ENCODE measurements at regions not wholly inside any gene's neighbourhood (a gene's known extent, or its start where the extent isn't known, plus 50 kb on each side); places are given as distances from the start of the nearest gene placed in this dataset.

DNA sequence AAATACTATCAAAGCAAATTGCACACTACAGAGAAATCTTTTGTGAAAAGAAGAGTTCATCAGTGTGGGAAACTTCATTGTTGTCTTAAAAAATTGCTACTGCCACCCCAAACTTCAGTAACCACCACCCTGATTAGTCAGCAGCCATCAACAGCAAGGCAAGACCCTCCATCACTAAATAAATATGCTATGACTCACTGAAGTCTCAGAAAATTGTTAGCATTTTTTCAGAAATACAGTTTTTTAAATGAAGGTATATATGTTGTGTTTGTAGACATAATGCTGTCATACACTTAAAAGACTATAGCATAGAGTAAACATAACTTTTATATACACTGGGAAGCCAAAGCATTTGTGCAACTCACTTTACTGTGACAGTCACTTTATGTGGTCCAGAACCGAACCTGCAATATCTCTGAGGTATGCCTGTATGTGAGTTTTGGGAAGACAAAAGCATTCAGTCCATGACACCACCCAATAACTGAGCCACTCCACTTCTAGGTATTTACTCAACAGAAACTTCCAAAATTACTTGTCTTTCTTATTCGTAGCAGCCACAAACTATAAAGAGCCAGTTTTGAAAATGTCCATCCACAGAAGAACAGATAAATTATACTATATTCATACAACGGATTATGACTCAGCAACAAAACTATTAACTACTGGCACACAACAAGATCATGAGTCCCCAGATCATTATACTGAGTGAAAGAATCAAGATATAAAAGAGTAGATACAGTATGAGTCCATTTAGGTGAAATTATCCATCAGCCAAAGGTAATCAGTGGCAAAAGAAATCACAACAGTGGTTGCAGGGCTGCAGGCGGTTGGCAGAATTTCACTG lies 649.6 kb downstream of the BCL11B start:
- no peak for DNase-seq

DNA sequence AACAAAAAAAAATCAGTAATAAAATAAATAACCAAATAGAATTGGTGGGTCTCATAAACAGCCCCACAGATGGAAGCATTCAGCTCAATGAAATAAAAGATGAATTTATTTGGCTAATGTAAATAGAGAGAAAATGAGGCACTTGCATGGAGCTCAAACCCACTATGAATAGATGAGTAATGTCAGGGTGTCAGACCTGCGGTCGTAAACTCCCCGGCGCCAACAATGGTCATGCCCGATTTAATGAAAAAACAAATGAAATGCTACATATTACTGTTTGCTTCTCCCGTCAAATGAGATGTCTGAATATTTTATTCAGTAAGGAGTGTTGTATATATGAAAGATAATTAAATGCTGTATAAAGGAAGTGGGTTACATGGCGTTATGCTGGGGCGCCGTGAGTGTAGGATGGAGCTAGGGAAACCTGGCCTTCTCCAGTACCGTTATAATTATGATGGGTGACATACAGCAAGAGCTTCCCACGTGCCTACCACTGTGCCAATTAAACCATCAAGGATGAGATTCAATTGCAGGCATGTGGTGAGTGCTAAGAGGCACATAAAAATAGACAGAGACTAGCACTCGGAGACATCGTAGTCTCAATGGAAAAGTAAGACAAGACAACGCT lies 648.1 kb downstream of the BCL11B start:
- no peak for DNase-seq

- DNase-seq = peak; percentile 94
These were observed 638.6 kb downstream of the BCL11B start for GRCh38 chr14:98633380-98633779.

DNA sequence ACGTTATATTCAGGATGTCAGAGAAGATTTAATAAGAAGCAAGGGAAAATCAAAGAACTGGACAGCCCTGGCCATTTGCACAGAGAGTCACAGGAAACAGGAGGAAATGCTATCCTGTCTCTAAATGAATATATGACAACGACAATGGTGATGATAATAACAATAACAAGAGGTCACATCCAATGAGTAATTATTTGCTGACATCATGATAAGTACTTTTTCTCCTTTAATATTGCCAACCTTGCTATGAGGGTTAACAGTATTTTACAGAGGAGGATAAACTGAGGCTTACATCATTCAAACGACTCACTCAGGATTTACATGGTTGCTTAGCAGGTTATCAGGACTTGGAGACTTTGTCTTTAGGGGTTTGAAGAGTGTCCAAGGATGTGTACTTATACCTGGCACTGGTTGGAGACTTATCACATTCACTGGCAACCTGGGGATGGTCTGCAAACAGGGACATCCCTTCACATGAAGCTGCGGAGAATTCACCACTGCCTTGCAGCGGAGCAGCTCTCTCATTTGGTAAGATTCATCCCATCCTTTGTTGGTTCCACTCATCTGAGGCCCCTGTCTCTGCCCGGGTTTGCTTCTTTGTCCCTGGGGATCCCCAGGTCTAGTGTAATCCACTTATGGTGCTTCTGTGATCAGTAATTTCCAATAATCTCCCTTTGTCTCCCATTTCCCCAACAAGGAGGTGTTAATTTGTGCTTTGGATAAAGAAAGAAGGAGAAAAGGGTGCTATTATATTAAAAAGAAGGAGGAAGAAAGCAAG lies 637.8 kb downstream of the BCL11B start:
- peak; percentile 37 for DNase-seq

GRCh38 chr14:98638366-98638765 lies 633.6 kb downstream of the BCL11B start:
- no peak for DNase-seq

DNA sequence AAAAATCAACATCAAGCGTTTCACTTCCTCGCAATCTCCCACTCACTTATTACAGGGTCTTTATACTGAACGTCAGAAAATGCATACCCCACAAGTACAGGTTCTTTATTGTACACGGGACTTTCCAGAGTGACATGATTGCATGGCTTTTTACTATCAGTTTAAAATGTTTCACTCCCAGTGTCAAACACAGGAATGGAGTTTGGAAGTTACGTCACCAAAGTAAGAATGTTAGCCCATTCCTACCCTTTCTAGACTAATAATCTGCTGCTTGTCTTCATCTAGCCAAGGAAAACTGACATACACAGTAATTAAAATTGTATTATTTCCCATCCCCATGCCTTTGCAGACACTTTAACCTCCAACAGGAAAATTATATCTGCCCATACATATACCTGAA lies 624.2 kb downstream of the BCL11B start:
- no peak for DNase-seq

DNA sequence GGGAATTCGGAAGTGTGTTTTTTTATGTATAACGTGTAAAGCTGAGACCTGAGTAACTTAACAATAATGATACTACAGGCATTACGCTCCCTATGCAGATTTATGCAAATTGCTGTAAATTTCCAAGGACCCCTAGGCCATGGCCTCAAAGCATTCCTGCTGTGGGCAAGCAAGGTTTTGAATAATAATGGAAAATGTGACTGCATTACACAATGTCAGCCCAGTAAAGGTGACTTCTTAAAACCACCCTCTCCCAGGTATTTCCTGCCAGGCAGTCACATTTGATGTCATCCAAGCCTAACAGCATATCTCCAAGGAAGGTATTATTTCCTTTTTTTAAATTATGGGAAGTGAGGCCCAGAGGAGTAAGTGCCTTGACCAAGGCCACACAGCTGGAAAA lies 621.0 kb downstream of the BCL11B start:
- DNase-seq = no peak

DNA sequence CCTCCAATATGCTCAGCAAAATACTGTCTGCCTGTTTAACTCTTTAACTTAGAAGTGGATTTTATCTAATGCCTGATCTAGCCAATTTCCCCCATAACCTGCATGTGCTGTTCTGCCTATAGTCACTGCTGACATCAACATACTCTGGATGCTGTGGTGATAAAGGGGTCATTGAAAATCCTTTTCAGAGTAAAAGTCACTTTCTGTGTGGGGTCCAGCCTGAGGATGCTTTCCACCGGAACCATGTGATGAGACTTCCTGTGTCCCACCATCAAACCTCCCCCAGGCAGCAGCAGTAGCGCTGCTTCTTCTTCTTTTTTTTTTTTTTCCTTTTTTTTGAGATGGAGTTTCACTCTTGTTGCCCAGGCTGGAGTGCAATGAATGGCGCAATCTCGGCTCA lies 607.0 kb downstream of the BCL11B start:
- peak; percentile 50 for DNase-seq

- no peak for DNase-seq
These were observed 605.5 kb downstream of the BCL11B start for GRCh38 chr14:98666545-98666944.

GRCh38 chr14:98682033-98682432 lies 590.0 kb downstream of the BCL11B start:
- DNase-seq = no peak

- DNase-seq = no peak
These were observed 589.3 kb downstream of the BCL11B start for GRCh38 chr14:98682726-98683125.

- DNase-seq = no peak
These were observed 587.5 kb downstream of the BCL11B start for GRCh38 chr14:98684468-98684867.

- DNase-seq = no peak
These were observed 586.3 kb downstream of the BCL11B start for GRCh38 chr14:98685725-98686124.

- no peak for DNase-seq
These were observed 583.6 kb downstream of the BCL11B start for GRCh38 chr14:98688446-98688845.

GRCh38 chr14:98689951-98690350 lies 582.0 kb downstream of the BCL11B start:
- DNase-seq = no peak

DNA sequence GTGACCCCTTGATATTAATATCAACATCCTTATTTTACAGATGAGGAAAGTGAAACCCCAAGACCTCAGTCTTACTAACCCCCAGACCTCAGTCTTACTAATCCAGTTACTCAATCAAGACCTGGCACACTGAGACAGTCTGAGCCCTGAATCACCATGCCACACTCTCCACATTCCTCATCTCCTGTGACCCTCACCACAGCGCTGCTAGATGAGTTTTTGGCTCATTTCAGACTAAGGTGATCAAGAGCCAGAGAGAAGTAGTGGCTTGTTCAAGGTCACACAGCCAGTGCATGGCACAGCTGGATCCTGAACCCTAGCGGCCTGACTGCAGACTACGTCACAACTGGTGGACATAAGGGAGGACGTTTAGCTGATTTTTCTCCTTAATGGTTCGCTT lies 579.2 kb downstream of the BCL11B start:
- no peak for DNase-seq

DNA sequence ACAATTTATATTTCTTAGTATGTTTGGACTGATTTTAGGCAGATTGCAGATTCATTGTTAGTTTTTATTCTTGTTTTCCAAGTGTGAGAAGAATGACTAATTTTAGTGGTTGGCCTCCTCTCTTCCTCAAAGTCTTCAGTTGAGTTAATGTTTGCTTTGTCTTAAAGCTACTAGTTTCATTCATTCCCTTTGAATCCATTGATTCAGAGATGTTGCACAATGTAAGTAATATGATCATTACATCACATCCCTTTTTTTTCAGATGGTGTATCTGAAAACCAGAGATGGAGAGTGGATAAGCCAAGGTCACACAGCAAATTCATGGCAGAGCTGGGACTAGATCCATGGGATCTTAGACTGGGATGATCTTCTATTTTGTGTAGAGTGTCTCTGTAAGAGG lies 577.5 kb downstream of the BCL11B start:
- no peak for DNase-seq

GRCh38 chr14:98695809-98696208 lies 576.2 kb downstream of the BCL11B start:
- DNase-seq = no peak

GRCh38 chr14:98698341-98698740 lies 573.7 kb downstream of the BCL11B start:
- no peak for DNase-seq

DNA sequence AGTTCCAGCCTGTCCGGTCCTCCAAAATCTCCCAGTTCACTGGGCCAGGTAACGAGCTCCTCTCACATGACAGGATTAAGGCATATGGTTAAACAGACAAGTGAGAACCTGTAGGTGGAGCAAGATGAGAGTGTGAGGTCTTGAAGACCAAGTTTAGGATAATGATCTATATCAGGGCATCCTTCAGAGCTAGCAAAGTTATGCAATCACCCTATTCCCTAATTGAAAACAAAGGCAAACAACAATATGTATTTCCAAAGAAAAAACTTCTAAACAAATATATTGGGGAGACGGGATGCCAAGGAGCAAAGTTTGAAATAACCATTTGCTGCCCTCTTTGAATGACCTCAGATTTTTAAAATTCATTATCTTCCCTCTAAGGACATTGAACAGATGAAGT lies 571.2 kb downstream of the BCL11B start:
- peak; percentile 70 for DNase-seq

DNA sequence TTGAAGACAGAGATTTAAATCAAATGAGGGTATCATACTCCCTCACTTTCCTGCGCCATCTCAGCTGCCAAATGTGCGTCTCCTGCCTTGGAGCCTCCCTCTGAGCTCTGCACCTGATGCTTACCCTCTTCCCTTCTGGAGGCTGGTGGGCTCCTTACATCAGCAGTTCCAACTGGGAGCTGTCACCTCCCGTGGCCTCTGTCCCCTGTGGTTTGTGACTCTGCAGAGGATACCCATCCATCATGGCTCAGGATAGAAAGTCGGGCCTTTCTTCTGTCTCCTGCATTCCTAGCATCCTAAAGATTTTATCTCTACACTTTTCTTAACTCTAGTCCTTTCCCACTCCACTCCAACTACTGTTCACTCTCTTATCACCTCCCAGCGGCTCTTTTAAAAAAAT lies 570.6 kb downstream of the BCL11B start:
- DNase-seq = peak; percentile 40

GRCh38 chr14:98704441-98704840 lies 567.6 kb downstream of the BCL11B start:
- no peak for DNase-seq

DNA sequence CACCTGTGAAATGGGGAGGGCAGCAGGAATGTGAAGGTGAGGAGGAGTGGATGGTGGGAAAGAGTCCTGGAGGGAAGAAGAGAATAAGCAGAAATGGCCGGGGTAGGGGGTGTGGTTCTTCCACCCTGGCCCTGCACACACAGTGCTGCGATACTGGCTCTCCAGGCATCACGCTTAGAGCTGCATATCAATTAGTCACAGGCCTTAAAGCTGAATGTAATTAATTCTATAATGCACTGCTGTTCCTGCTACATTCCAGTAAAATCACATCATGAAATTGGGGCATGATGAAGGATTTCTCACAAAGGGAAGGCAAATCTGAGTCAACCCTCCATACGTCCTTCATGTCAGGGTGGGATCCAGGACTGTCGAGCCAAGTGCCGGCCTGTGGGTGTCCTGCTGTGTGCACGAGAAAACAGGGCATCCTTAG lies 566.1 kb downstream of the BCL11B start:
- no peak for DNase-seq

DNA sequence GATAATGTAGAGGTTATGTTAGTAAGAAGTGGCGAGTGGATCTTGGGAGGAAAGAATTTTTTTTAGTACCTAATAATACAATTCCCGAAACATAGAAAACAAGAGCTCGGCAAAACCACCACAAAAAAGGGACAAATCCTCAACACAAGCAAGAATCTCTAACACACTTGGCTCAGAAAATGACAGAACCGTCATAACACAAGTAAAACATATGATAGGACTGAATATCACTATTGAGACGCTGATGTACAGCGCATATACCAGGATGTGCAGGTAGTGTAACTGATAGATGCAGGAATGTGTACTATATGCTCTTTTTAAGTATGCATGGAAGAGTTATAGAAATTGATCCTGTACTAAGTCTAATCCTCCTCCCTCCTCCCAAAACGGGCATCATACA lies 564.5 kb downstream of the BCL11B start:
- DNase-seq = no peak
